SK-N-SH treated with all-trans-retinoic acid at 6 μM for 48 hours (cell line): ENCODE measurements at regions not wholly inside any gene's neighbourhood (a gene's known extent, or its start where the extent isn't known, plus 50 kb on each side); places are given as distances from the start of the nearest gene placed in this dataset.

Source experiments
- ARNTL ChIP-seq: fragments of 450-650 bp; formaldehyde crosslinking; IDR thresholded peaks from 2 replicates; pipeline ENCODE4 v1.5.0; 2020; ENCODE audit warnings: low read depth, mild to moderate bottlenecking, moderate library complexity, borderline replicate concordance
- BACH2 ChIP-seq: fragments of 250-450 bp; sonication (Bioruptor Pico); IDR thresholded peaks from 2 replicates; pipeline ENCODE4 v1.9.0; 2021; ENCODE audit warnings: mild to moderate bottlenecking, borderline replicate concordance
- CREB5 ChIP-seq: fragments of 250-450 bp; sonication (Bioruptor Pico); IDR thresholded peaks from 2 replicates; pipeline ENCODE4 v1.5.1; 2020; ENCODE audit warnings: low read depth, mild to moderate bottlenecking, moderate library complexity
- PATZ1 ChIP-seq: fragments of 250-450 bp; sonication (Bioruptor Pico); IDR thresholded peaks from 2 replicates; pipeline ENCODE4 v1.8.0; 2020; ENCODE audit warnings: mild to moderate bottlenecking, moderate library complexity, borderline replicate concordance
- RARB ChIP-seq: fragments of 250-450 bp; sonication (Bioruptor Pico); IDR thresholded peaks from 2 replicates; pipeline ENCODE4 v1.8.0; 2021; ENCODE audit warnings: mild to moderate bottlenecking, moderate library complexity
- SNAI2 ChIP-seq: fragments of 250-450 bp; sonication (Bioruptor Pico); IDR thresholded peaks from 2 replicates; pipeline ENCODE4 v1.5.0; 2020; ENCODE audit warnings: mild to moderate bottlenecking, moderate library complexity
- TCF4 ChIP-seq: fragments of 250-450 bp; sonication (Bioruptor Pico); IDR thresholded peaks from 2 replicates; pipeline ENCODE4 v1.8.0; 2021; ENCODE audit warnings: mild to moderate bottlenecking, moderate library complexity, borderline replicate concordance
- ZNF565 ChIP-seq: fragments of 450-650 bp; formaldehyde crosslinking; conservative IDR thresholded peaks from 2 replicates; pipeline ENCODE4 v1.5.0; 2020; ENCODE audit warnings: low read depth, mild to moderate bottlenecking, moderate library complexity

GRCh38 chr2:162928356-162928755, 89.8 kb upstream of the KCNH7 start:
- no peak for TF ChIP-seq PATZ1 (CRISPR knock-in tag)
- TF ChIP-seq ZNF565, result no peak
- TF ChIP-seq CREB5 (CRISPR knock-in tag), result no peak
- no peak for TF ChIP-seq BACH2 (CRISPR knock-in tag)
- TF ChIP-seq ARNTL (CRISPR knock-in tag), result no peak
- no peak for TF ChIP-seq RARB (CRISPR knock-in tag)
- no peak for TF ChIP-seq TCF4 (CRISPR knock-in tag)
- no peak for TF ChIP-seq SNAI2
